GM10266 (cell line): ENCODE measurements at regions not wholly inside any gene's neighbourhood (a gene's known extent, or its start where the extent isn't known, plus 50 kb on each side); places are given as distances from the start of the nearest gene placed in this dataset.
"Not testable (repeated sequence)": the region's sequence is repeated elsewhere in the genome, so short reads cannot be mapped to it uniquely, and the experiment has no call there.

Experiments used
- DNase-seq: peaks from one replicate; pipeline ENCODE4 v3.0.0; 2012; ENCODE audit errors: extremely low spot score
- TF ChIP-seq, protein P1 (sequence below): IDR thresholded peaks from 2 replicates; pipeline ENCODE4 v1.5.1; 2012; ENCODE audit warnings: mild to moderate bottlenecking, low read depth; ENCODE audit not compliant: control insufficient read depth, insufficient read depth; ENCODE audit errors: missing control alignments

DNA sequence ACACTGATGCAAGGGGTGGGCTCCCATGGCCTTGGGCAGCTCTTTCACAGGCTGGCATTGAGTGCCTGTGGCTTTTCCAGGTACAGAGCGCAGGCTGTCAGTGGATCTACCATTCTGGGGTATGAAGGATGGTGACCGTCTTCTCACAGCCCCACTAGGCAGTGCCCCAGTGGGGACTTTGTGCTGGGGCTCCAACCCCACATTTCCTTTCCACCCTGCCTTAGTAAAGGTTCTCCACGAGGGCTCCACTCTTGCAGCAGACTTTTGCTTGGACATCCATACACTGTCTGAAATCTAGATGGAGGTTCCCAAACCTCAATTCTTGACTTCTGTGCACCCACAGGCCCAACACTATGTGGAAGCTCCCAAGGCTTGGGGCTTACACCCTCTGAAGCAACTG, 107.9 kb upstream of the ECI2 start:
- TF ChIP-seq, protein P1, sequence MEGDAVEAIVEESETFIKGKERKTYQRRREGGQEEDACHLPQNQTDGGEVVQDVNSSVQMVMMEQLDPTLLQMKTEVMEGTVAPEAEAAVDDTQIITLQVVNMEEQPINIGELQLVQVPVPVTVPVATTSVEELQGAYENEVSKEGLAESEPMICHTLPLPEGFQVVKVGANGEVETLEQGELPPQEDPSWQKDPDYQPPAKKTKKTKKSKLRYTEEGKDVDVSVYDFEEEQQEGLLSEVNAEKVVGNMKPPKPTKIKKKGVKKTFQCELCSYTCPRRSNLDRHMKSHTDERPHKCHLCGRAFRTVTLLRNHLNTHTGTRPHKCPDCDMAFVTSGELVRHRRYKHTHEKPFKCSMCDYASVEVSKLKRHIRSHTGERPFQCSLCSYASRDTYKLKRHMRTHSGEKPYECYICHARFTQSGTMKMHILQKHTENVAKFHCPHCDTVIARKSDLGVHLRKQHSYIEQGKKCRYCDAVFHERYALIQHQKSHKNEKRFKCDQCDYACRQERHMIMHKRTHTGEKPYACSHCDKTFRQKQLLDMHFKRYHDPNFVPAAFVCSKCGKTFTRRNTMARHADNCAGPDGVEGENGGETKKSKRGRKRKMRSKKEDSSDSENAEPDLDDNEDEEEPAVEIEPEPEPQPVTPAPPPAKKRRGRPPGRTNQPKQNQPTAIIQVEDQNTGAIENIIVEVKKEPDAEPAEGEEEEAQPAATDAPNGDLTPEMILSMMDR, result no peak
- DNase-seq, result no peak

- TF ChIP-seq, protein P1, result no peak
- DNase-seq, result no peak
These were observed 107.2 kb upstream of the ECI2 start for GRCh38 chr6:4242601-4243000.

- no peak for DNase-seq
- TF ChIP-seq, protein P1, result no peak
These were observed 104.8 kb upstream of the ECI2 start for GRCh38 chr6:4240148-4240547.

DNA sequence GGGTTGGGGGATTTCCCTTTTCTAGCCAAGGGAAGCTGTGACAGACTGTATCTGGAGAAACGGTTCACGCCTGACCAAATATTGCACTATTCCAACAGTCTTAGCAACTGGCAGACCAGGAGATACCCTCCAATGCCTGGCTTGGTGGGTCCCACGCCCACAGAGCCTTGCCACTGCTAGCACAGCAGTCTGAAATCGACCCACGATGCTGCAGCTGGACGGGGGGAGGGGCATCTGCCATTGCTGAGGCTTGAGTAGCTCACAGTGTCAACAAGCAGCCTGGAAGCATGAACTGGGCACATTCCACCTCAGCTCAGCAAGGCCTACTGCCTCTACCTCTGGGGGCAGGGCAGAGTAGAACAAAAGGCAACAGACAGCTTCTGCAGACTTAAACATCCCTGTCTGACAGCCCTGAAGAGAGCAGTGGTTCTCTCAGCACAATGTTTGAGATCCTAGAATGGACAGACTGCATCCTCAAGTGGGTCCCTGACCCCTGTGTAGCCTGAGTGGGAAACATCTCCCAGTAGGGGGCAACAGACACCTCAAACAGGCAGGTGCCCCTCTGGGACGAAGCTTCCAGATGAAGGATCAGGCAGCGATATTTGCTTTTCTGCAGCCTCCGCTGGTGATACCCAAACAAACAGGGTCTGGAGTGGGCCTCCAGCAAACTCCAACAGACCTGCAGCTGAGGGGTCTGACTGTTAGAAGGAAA, 89.9 kb upstream of the ECI2 start:
- TF ChIP-seq, protein P1, result no peak
- DNase-seq, result no peak

- no peak for DNase-seq
- TF ChIP-seq, protein P1, result no peak
These were observed 88.9 kb upstream of the ECI2 start for GRCh38 chr6:4224067-4224978.

- TF ChIP-seq, protein P1, result no peak
- DNase-seq, result no peak
These were observed 85.2 kb upstream of the ECI2 start for GRCh38 chr6:4220558-4220957.

DNA sequence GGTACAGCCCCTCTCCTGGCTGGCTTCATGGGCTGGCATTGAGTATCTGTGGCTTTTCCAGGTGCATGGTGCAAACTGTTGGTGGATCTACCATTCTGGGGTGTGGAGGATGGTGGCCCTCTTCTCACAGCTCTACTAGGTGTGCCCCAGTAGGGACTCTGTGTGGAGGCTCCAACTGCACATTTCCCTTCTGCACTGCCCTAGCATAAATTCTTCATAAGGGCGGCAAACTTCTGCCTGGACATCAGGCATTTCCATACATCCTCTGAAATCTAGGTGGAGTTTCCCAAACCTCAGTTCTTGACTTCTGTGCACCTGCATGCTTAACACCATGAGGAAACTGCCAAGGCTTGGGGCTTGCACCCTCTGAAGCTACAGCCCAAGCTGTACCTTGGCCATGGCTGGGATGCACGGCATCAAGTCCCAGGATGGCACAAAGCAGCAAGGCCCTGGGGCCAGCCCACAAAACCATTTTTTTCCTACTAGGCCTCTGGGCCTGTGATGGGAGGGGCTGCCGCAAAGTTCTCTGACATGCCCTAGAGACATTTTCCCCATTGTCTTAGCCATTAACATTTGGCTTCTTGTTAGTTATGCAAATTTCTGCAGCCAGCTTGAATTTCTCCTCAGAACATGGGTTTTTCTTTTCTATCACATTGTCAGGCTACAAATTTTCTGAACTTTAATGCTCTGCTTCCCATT, 83.4 kb upstream of the ECI2 start:
- DNase-seq, result not testable (repeated sequence)
